ENCODE measurements at regions not wholly inside any gene's neighbourhood (a gene's known extent, or its start where the extent isn't known, plus 50 kb on each side); places are given as distances from the start of the nearest gene placed in this dataset.

DNA sequence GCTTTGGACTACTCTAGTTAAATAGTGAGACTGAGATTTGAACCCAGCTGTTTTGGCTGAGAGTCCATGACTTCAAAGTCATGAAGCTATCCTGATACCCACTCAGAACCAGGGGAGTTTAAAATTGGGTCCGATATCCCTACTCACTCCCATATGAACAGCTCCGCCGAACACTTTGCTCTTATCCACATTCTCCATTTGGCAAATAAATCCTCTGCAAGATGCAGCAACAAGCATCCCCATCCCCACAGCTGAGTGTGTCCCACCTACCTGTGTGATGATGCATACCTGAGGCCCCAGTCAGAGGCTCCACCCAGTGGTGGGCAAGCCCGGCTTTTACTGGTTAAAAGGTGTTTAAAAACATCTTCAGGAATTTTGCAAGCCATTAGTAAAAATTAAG is 108.3 kb upstream of the SLC24A3 start:
- Histone ChIP-seq H3K9ac (ENCODE audit: low read length in 5 of 5) (no peak overlapping the region), H3K4me3 (ENCODE audit: low read depth in 1 of 5, low read length in 5 of 5) (no peak overlapping the region), H3K27ac (ENCODE audit: low read depth, low read length) (no peak overlapping the region), H3K9me3 (ENCODE audit: control insufficient read depth in 5 of 5, low read length in 5 of 5) (peaks cover 0 to 3% (median 0%) of the 10 kb centered on the region in 5 donors), H3K27me3 (ENCODE audit: control insufficient read depth in 5 of 5, insufficient read depth in 4 of 5, low read length in 5 of 5) (no peaks in the 10 kb centered on the region), H3K36me3 (ENCODE audit: control insufficient read depth in 5 of 5, insufficient read depth in 5 of 5, low read length in 5 of 5) (no peaks in the 10 kb centered on the region), H3K4me1 (ENCODE audit: control insufficient read depth in 5 of 5, insufficient read depth in 5 of 5, low read length in 5 of 5) (peaks cover 0 to under 1% (median 0%) of the 10 kb centered on the region in 5 donors)

DNA sequence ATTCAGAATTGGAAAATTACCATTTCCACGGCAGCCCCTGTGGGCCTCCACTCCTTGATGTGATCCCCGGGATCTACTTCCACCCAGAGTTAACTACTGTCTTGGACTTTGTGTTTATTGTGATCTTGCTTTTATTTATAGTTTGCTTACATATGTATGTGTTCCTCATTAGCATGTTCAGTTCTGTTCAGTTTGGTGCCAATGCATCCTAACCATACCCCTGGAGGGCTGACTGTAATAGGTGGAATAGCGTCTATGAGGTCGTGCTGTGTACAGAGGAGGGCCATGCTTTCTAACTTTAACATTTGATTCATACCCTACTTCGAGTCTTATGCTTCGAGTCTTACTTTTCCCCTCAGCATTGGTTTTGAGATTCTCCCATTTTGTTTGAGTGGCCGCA is 104.3 kb upstream of the SLC24A3 start:
- no peak overlapping the region for H3K27ac ChIP-seq (ENCODE audit: low read depth, low read length)

DNA sequence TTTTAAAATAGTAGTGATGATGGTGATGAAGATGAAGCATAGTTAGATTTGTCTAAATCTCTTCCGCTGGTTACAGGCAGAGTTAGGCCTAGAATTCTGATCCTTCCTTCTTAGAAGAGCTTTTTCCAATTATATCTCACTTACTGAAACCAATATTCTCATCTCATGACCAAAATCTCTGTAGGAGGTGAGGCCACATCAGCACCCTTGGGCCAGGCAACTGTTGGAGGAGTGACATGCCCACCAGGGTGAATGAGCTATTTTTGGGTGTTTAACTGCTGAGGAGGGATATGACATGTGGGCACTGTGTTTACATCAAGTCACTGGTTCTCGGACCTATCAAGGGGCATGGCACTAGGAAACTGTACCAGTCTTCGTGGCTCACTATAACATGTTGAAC is 102.2 kb upstream of the SLC24A3 start:
- H3K9me3 ChIP-seq (ENCODE audit: control insufficient read depth in 5 of 5, low read length in 5 of 5): no peaks in the 10 kb centered on the region
- H3K36me3 ChIP-seq (ENCODE audit: control insufficient read depth in 5 of 5, insufficient read depth in 5 of 5, low read length in 5 of 5): no peaks in the 10 kb centered on the region
- no peaks in the 10 kb centered on the region for H3K27me3 ChIP-seq (ENCODE audit: control insufficient read depth in 5 of 5, insufficient read depth in 4 of 5, low read length in 5 of 5)
- H3K4me3 ChIP-seq (ENCODE audit: low read depth in 1 of 5, low read length in 5 of 5): no peak overlapping the region
- no peak overlapping the region for H3K27ac ChIP-seq (ENCODE audit: low read depth, low read length)
- no peak overlapping the region for H3K9ac ChIP-seq (ENCODE audit: low read length in 5 of 5)
- H3K4me1 ChIP-seq (ENCODE audit: control insufficient read depth in 5 of 5, insufficient read depth in 5 of 5, low read length in 5 of 5): peaks cover 0 to 17% (median 14%) of the 10 kb centered on the region in 5 donors

More for the DNA sequence above, 104.3 kb upstream of the SLC24A3 start:
- Histone ChIP-seq H3K9ac (ENCODE audit: low read length in 5 of 5) (no peak overlapping the region), H3K4me1 (ENCODE audit: control insufficient read depth in 5 of 5, insufficient read depth in 5 of 5, low read length in 5 of 5) (peaks cover 0 to 12% (median 9%) of the 10 kb centered on the region in 5 donors), H3K27me3 (ENCODE audit: control insufficient read depth in 5 of 5, insufficient read depth in 4 of 5, low read length in 5 of 5) (no peaks in the 10 kb centered on the region), H3K4me3 (ENCODE audit: low read depth in 1 of 5, low read length in 5 of 5) (no peak overlapping the region), H3K36me3 (ENCODE audit: control insufficient read depth in 5 of 5, insufficient read depth in 5 of 5, low read length in 5 of 5) (no peaks in the 10 kb centered on the region), H3K9me3 (ENCODE audit: control insufficient read depth in 5 of 5, low read length in 5 of 5) (no peaks in the 10 kb centered on the region)

DNA sequence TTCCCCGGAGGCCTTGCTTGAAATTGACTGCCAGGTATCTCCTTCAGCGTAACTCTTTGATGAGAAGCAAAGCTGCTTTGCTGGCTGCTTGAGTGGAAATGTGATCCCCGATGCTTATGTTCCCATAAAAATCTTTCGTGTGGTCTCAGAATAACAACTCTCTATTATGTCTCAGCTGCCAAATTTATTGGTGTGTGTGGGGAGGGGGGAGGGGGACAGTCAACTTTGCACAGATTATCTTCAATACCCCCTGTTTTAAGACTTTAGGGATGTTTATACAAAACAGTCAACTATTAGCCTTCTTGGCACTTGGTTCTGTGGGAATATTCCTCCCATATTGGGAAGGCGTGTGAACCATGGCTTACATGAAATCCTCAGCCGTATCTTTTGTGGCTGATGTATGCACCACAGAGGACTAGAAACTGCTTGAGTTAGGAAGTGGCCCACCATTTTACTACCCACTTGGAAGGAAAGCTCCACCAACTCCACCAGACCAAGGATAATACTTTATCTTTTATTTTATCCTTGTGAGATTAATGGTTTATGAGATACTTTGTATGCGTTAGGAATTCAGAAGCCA is 101.5 kb upstream of the SLC24A3 start:
- Histone ChIP-seq H3K27ac (ENCODE audit: low read depth, low read length) (no peak overlapping the region), H3K9me3 (ENCODE audit: control insufficient read depth in 5 of 5, low read length in 5 of 5) (no peaks in the 10 kb centered on the region), H3K36me3 (ENCODE audit: control insufficient read depth in 5 of 5, insufficient read depth in 5 of 5, low read length in 5 of 5) (no peaks in the 10 kb centered on the region), H3K27me3 (ENCODE audit: control insufficient read depth in 5 of 5, insufficient read depth in 4 of 5, low read length in 5 of 5) (no peaks in the 10 kb centered on the region), H3K4me1 (ENCODE audit: control insufficient read depth in 5 of 5, insufficient read depth in 5 of 5, low read length in 5 of 5) (peaks cover 0 to 17% (median 14%) of the 10 kb centered on the region in 5 donors), H3K9ac (ENCODE audit: low read length in 5 of 5) (no peak overlapping the region), H3K4me3 (ENCODE audit: low read depth in 1 of 5, low read length in 5 of 5) (no peak overlapping the region)

DNA sequence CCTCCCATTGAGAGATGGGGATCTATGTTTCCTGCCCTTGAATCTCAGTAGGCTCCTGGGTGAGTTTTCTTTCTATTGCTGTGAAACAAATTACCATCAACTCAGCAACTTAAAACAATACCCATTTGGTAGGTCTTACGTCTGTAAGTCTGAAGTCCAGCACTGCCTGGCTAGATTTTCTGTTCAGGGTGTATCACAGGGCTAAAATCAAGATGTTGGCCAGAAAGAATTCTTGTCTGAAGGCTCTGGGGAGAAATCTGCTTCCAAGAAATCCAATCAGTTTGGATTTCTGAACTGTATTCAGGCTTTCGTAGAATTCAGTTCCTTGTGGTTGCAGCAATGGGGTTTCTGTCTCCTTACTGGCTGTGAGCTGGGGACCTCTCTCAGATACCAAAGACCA is 99.6 kb upstream of the SLC24A3 start:
- Histone ChIP-seq H3K9me3 (ENCODE audit: control insufficient read depth in 5 of 5, low read length in 5 of 5) (no peaks in the 10 kb centered on the region), H3K27me3 (ENCODE audit: control insufficient read depth in 5 of 5, insufficient read depth in 4 of 5, low read length in 5 of 5) (no peaks in the 10 kb centered on the region), H3K36me3 (ENCODE audit: control insufficient read depth in 5 of 5, insufficient read depth in 5 of 5, low read length in 5 of 5) (no peaks in the 10 kb centered on the region), H3K27ac (ENCODE audit: low read depth, low read length) (no peak overlapping the region), H3K4me1 (ENCODE audit: control insufficient read depth in 5 of 5, insufficient read depth in 5 of 5, low read length in 5 of 5) (peaks cover 0 to 17% (median 14%) of the 10 kb centered on the region in 5 donors), H3K4me3 (ENCODE audit: low read depth in 1 of 5, low read length in 5 of 5) (no peak overlapping the region), H3K9ac (ENCODE audit: low read length in 5 of 5) (no peak overlapping the region)

DNA sequence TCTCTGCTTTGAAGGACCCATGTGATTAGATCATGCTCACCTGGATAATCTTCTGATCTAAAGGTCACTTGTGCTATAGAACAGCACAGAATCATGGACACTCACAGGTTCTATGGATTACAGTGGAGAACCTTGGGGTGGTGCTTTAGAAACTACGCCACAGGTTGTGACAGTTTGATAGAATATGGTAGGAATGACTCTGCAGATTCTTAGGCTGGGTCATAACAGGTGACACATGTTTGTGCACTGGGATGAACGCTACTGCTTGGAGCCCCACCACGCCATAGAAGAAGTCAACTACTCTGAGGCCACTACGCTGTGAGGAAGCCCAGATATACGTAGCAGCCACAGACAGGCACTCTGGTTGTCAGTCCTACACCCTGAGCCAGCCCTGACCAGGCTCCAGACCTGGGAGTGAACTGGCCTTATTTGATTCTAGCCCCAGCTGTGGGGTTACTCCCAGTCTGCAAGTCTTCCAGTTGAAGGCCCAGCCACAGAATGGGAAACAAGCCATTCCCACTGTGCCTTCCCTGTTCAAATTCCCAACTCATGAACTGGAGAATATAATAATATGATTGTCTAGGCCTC is 99.0 kb upstream of the SLC24A3 start:
- H3K4me1 ChIP-seq (ENCODE audit: control insufficient read depth in 5 of 5, insufficient read depth in 5 of 5, low read length in 5 of 5): peaks cover 0 to 17% (median 14%) of the 10 kb centered on the region in 5 donors

DNA sequence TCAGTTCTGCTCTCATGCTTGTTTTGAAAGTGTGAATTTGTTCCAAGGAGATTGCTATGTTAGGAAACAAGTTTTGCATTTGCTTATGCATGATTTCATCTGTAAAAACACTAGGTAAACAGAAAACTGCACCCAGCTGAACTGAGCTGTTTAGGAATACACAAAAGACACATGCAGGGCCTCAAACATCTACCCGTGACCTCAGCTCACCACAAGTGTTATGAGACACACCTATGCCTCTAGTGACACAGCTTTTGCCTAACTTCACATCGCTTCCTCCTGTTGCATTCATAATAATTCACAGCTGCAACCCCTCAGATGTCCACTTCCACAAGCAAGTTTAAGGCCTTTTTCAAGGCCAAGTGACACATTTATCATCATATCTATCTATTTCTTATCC is 98.0 kb upstream of the SLC24A3 start:
- H3K9me3 ChIP-seq (ENCODE audit: control insufficient read depth in 5 of 5, low read length in 5 of 5): no peaks in the 10 kb centered on the region
- no peaks in the 10 kb centered on the region for H3K36me3 ChIP-seq (ENCODE audit: control insufficient read depth in 5 of 5, insufficient read depth in 5 of 5, low read length in 5 of 5)
- H3K27me3 ChIP-seq (ENCODE audit: control insufficient read depth in 5 of 5, insufficient read depth in 4 of 5, low read length in 5 of 5): no peaks in the 10 kb centered on the region
- no peak overlapping the region for H3K9ac ChIP-seq (ENCODE audit: low read length in 5 of 5)
- H3K27ac ChIP-seq (ENCODE audit: low read depth, low read length): no peak overlapping the region
- peaks cover 0 to 17% (median 14%) of the 10 kb centered on the region in 5 donors for H3K4me1 ChIP-seq (ENCODE audit: control insufficient read depth in 5 of 5, insufficient read depth in 5 of 5, low read length in 5 of 5)
- no peak overlapping the region for H3K4me3 ChIP-seq (ENCODE audit: low read depth in 1 of 5, low read length in 5 of 5)

More for the DNA sequence above, 99.0 kb upstream of the SLC24A3 start:
- Histone ChIP-seq H3K27ac (ENCODE audit: low read depth, low read length) (no peak overlapping the region), H3K4me3 (ENCODE audit: low read depth in 1 of 5, low read length in 5 of 5) (no peak overlapping the region), H3K9ac (ENCODE audit: low read length in 5 of 5) (no peak overlapping the region), H3K36me3 (ENCODE audit: control insufficient read depth in 5 of 5, insufficient read depth in 5 of 5, low read length in 5 of 5) (no peaks in the 10 kb centered on the region), H3K9me3 (ENCODE audit: control insufficient read depth in 5 of 5, low read length in 5 of 5) (no peaks in the 10 kb centered on the region), H3K27me3 (ENCODE audit: control insufficient read depth in 5 of 5, insufficient read depth in 4 of 5, low read length in 5 of 5) (no peaks in the 10 kb centered on the region)

DNA sequence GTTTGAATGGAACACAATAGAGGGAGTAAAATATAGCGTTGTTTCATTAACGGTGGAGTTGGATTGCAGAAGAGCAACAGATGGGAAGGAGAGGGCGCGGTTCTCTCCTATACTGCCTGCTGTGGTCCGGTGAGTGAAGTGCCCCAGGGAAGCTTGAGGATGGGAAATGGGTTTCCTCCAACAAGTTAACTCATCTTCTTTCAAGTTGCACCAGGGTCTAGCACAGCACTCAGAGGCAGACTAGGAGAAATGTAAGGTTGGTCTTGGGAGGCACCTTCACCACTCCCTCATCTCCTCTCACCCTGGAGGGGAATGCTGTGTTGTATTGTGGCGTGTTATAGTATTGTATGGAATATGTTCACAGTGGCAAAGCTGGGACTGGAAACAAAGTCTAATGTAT is 96.9 kb upstream of the SLC24A3 start:
- no peak overlapping the region for H3K27ac ChIP-seq (ENCODE audit: low read depth, low read length)
- H3K27me3 ChIP-seq (ENCODE audit: control insufficient read depth in 5 of 5, insufficient read depth in 4 of 5, low read length in 5 of 5): no peaks in the 10 kb centered on the region
- H3K9me3 ChIP-seq (ENCODE audit: control insufficient read depth in 5 of 5, low read length in 5 of 5): no peaks in the 10 kb centered on the region
- H3K4me3 ChIP-seq (ENCODE audit: low read depth in 1 of 5, low read length in 5 of 5): no peak overlapping the region
- no peak overlapping the region for H3K9ac ChIP-seq (ENCODE audit: low read length in 5 of 5)
- H3K36me3 ChIP-seq (ENCODE audit: control insufficient read depth in 5 of 5, insufficient read depth in 5 of 5, low read length in 5 of 5): no peaks in the 10 kb centered on the region
- peaks cover 0 to 17% (median 14%) of the 10 kb centered on the region in 5 donors for H3K4me1 ChIP-seq (ENCODE audit: control insufficient read depth in 5 of 5, insufficient read depth in 5 of 5, low read length in 5 of 5)

DNA sequence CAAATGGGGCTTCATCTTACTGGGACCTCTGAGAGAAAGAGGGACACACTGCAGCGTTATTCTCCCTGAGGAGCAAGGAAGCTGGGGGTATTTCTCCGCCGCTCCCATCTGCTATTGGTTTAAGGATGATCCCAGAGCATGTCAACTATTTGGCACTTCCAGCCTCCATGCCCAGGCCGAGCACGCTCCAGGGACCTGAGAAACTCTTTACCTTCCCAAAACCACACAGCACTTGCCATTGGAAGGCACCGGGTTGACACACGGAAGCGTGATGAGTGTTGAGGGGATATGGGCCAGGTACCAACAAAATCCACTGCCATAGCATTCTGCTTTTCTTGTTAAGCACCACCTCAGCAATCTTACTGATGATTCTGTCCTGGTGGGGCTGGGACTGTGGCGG is 92.4 kb upstream of the SLC24A3 start:
- no peak overlapping the region for H3K9ac ChIP-seq (ENCODE audit: low read length in 5 of 5)
- H3K36me3 ChIP-seq (ENCODE audit: control insufficient read depth in 5 of 5, insufficient read depth in 5 of 5, low read length in 5 of 5): no peaks in the 10 kb centered on the region
- no peak overlapping the region for H3K4me3 ChIP-seq (ENCODE audit: low read depth in 1 of 5, low read length in 5 of 5)
- no peaks in the 10 kb centered on the region for H3K9me3 ChIP-seq (ENCODE audit: control insufficient read depth in 5 of 5, low read length in 5 of 5)
- peaks cover 0 to 2% (median 0%) of the 10 kb centered on the region in 5 donors for H3K4me1 ChIP-seq (ENCODE audit: control insufficient read depth in 5 of 5, insufficient read depth in 5 of 5, low read length in 5 of 5)
- no peaks in the 10 kb centered on the region for H3K27me3 ChIP-seq (ENCODE audit: control insufficient read depth in 5 of 5, insufficient read depth in 4 of 5, low read length in 5 of 5)
- no peak overlapping the region for H3K27ac ChIP-seq (ENCODE audit: low read depth, low read length)

DNA sequence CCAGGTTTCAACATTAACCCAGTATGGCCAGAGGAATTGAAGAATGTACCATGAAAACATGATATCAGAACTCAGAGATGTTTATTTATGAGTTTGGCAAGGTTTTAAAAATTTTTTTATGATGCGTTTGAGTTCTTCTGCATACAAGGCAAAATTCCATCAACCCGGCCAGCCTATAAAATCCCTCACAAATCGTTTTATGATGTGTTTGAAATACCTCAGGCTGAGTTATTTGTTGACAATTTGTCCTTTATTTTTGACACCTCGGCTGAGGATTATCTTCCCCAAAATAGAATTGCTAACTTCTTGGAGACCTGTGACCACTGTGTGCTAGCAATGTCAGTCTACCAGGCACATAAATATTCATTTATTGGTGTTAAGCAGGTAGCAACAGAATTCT is 91.9 kb upstream of the SLC24A3 start:
- Histone ChIP-seq H3K9me3 (ENCODE audit: control insufficient read depth in 5 of 5, low read length in 5 of 5) (no peaks in the 10 kb centered on the region), H3K4me1 (ENCODE audit: control insufficient read depth in 5 of 5, insufficient read depth in 5 of 5, low read length in 5 of 5) (peaks cover 0 to 2% (median 0%) of the 10 kb centered on the region in 5 donors), H3K4me3 (ENCODE audit: low read depth in 1 of 5, low read length in 5 of 5) (no peak overlapping the region), H3K27me3 (ENCODE audit: control insufficient read depth in 5 of 5, insufficient read depth in 4 of 5, low read length in 5 of 5) (no peaks in the 10 kb centered on the region), H3K36me3 (ENCODE audit: control insufficient read depth in 5 of 5, insufficient read depth in 5 of 5, low read length in 5 of 5) (no peaks in the 10 kb centered on the region), H3K9ac (ENCODE audit: low read length in 5 of 5) (no peak overlapping the region), H3K27ac (ENCODE audit: low read depth, low read length) (no peak overlapping the region)
